Suppressor macrophage treated with lipopolysaccharide for 4 hours (primary cell): ENCODE measurements at regions not wholly inside any gene's neighbourhood (a gene's known extent, or its start where the extent isn't known, plus 50 kb on each side); places are given as distances from the start of the nearest gene placed in this dataset.

Experiments used
- DNase-seq: peaks from one replicate; pipeline ENCODE4 v3.0.0-alpha.2; 2020

- no peak for DNase-seq
Observed at GRCh38 chr4:187433141-187433540, 562.4 kb upstream of the ZFP42 start.

GRCh38 chr4:187436251-187436650, 559.3 kb upstream of the ZFP42 start:
- no peak for DNase-seq

DNA sequence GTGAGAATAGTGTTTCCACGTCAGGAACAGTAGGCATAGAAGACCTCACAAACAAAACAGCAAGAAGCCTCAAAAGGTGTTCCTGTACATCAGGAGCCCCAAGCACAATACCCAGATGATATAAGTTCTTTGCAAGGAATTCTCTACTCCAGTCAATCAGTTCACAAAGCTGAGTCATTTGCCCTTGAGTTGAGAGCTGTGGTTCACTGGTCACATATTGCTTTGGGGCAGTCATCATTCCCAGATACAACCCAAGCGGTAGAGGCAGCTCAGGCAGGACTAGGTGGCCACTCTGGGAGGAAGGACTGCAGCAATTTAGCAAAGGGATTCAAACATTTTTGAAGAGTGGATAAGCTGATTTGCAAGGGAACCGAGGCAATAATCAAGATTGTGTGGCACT, 551.5 kb upstream of the ZFP42 start:
- no peak for DNase-seq

- no peak for DNase-seq
Observed at GRCh38 chr4:187449702-187450101, 545.9 kb upstream of the ZFP42 start.

DNA sequence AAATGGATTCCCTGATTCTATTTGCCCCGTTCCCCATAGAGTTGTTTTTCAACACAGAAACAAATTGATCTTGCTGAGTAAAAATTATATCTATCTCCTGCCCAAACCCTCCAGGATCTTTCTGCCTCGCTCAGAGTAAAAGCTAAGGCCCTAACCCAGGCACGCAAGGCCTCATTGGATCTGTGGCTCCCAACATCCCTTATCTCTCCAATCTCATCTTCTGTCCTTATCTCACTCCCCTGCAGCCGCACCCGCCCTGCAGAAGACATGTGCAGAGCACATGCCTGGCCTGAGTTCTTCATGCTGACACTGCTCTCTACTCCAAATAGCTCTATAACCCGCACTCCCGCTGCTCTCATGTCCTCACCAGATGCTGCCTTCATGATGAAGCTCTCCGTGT, 543.8 kb upstream of the ZFP42 start:
- DNase-seq: no peak

DNA sequence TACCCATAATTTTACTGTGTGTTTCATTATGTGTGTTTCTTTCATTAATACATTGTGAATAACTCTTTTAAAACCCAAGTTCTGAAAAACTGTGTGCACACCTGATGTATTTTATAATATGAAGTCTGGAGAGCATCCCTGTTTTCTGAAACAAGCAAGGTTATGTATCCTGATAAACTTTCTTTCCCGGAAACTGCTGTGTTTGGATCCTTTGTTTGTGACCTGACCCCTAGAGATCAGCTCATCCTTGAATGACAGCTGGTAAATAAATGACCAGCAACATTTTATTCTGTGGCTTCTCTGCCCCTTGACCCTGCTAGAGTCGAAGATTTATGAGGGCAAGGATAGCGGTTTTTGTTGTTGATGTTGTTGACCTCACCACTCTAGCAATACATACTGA, 535.6 kb upstream of the ZFP42 start:
- no peak for DNase-seq

GRCh38 chr4:187464573-187464972, 531.0 kb upstream of the ZFP42 start:
- no peak for DNase-seq

DNA sequence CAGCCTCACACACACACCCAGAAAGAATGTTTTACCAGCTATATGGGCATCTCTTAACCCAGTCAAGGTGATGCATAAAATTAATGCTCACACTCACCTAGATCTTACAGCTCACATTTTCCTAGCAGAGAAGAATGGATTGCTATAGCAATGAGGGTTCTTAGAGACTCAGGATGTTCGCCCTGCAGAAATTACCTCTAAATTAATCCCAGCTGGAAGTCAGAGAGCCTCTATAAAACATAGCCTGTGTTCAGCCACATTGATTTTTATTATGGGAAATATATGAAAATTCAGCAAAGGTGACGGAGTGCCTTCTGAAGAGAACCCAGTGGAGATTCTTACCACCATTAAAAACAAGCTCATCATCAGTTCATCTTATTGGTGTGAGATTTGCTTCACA, 528.3 kb upstream of the ZFP42 start:
- DNase-seq: no peak

DNA sequence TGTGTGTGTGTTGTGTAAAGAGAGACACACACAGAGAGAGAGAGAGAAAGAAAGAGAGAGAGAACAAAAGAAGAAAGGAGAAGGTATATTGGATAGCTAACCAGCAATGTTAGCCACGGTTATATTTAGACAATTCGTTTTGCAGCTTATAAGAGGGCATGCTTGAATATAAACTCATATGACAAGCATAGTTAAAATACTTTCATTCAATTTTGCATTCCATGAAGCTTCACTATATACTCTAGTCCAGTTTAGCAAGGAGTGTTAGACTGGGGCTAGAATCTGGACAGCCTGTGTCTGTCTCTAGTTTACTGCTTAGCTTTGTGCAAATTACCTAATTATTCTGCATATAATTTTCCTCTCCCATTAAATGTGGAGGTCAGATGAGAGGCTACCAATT, 525.9 kb upstream of the ZFP42 start:
- no peak for DNase-seq

DNA sequence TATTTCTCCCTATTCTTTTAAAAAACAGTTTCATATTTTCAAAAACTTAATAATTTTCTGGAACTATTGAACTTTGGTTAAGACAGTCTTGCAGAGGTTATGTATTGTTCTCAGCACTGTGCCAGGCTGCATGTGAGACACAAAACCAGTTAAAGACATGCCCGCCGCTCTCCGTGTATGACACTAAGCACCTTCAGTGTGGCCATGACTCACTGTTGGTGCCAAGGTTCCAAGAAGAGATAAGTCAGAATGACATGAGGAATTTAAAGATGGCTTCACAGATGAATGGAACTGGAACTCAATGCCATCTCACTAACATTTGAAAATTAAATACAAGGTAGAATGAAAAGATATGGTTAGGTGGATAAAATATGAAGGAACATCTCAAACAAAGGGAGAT, 525.5 kb upstream of the ZFP42 start:
- no peak for DNase-seq

GRCh38 chr4:187474238-187474637, 521.3 kb upstream of the ZFP42 start:
- DNase-seq: no peak

- no peak for DNase-seq
Observed at GRCh38 chr4:187475901-187476300, 519.7 kb upstream of the ZFP42 start.

- no peak for DNase-seq
Observed at GRCh38 chr4:187477224-187477623, 518.3 kb upstream of the ZFP42 start.

GRCh38 chr4:187478292-187479140, 517.1 kb upstream of the ZFP42 start:
- DNase-seq: no peak

DNA sequence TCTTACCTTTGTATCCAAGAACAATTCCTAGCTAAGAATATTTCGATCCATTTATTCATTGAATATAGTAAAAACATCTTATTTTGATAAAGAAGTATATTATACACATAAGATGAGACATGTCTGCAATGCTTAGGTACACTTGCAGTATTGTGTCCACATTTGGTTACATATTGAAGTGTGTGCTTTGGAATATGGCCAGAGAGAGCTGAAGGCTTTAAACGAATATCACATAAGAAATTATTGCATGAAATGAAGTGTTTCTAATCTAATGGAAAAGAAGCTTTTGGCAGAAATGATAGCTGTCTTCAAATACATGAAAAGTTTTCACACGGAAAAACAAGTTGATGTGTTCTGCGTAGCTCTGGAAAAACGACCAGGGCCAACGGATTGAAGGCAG, 516.1 kb upstream of the ZFP42 start:
- DNase-seq: no peak

DNA sequence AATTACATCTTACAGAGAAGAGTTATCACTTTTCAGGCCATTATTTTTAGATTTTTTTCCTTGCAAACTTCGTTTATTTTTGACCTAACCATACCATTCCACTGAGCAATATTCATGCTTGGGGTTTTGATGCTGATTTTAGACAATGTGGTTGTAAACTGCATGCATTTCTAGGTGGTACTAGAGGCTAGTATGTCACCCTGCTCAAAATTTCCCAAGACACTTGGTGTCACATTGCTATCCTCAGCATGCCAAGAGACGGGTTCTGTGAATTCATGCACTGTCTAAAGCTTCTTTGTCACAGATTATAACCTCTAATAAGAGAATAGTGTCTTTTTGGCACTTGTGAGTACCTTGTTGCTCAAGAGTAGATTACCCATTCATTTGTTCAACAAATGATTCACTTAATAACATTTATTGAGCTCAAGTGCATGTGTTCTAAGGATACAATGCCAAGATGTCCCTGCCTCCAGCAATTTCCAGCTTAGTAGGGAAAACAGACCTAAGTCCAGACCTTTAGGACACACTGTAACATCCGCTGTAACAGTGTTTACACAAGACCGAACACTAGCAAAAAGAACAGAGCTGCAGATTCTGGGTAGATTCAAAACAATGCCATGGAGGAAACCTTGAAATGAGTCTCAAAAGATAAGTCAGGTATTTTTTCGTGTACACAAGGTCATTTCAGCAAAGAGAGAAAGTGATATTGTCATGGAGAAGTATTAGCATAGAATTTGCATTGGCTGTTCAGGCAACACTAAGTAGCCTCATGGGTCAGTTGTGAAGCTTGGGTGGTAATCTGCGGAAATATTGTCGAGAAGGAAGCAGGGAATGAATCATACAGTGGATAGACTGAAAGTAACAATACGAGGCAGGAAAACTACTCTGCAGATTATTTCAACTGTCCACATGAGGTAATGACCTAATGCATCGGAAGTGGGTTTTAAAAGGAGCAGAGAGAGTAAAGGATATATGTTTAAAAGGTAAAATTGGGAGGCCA, 515.1 kb upstream of the ZFP42 start:
- no peak for DNase-seq

DNA sequence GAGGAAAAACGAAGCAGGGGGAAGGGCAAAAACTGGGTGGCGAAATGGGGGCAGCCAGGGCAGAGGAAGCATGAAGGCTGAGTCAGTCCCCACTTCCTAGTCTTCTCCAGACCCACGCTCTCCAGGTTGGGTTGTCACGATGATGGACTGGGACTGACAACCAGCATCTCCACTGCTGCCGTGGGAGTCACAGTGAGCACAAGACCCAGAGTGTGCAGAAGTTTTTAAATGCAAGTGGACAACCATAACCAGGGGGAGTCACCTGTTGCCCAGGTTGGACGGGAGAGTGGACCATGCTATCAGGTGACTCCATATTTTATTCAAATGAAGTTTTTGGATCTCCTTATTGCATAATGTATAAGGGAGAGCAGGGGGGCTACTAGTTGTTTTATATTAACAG, 511.4 kb upstream of the ZFP42 start:
- DNase-seq: no peak

- no peak for DNase-seq
Observed at GRCh38 chr4:187485676-187486075, 509.9 kb upstream of the ZFP42 start.

DNA sequence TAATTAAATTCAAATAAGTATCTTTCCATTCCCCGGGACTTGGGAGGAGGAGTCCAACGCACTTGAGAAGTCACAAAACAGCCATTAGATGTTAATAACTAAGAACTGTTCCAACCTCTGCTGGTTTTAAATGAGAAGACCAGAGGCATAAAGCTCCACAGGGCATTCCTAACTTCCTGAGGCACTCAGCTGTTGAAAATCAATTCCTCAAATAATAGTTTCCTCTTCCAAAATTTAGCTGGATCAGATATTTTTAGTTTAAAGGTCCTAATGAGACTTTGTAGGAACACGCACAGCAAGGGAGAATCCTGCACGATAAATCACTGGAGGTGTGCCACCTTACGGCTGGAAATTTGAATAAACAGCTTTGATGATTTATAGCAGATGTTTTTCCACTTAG, 504.3 kb upstream of the ZFP42 start:
- DNase-seq: no peak

DNA sequence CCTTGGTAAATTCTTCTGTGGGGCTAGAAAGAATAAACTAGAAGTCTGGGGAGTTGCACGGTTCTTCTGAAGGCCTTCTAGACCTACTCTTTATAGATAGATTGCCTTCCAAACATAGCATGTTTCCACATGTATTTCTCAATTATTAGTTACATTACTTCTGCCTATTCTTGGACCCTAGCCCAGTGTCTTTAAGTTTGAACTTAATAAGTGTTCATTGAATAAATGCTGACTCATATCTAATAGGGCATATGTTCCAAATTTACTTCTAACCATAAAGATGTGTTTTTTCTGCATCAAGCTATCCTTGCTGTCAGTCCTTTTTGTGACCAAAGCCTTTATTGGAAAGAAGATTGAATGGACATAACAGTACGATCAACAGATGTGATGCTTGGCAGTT, 503.6 kb upstream of the ZFP42 start:
- no peak for DNase-seq

DNA sequence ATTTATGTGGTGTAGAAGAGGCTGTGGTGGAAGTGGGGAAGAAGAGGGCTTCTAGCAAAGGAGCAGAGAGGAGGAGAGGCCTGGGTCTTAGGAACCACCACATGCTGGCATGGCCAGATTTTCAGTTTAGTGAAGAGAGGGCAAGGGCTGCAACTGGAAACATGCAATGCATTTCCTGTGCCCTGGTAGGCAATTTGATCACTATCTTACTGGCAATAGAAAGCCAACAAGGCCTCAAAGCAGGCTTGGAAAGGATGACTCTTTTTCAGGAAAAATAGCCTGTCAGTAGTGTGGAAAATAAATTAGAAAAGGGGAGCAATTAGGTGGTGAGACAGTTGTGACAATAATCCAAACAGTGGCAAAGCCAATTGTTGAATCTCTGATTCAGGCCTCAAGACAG, 501.9 kb upstream of the ZFP42 start:
- no peak for DNase-seq

GRCh38 chr4:187499956-187500355, 495.6 kb upstream of the ZFP42 start:
- DNase-seq: no peak

GRCh38 chr4:187500796-187501195, 494.8 kb upstream of the ZFP42 start:
- no peak for DNase-seq

GRCh38 chr4:187501731-187502130, 493.8 kb upstream of the ZFP42 start:
- DNase-seq: no peak
